RPMI8226 (cell line): ENCODE measurements at regions not wholly inside any gene's neighbourhood (a gene's known extent, or its start where the extent isn't known, plus 50 kb on each side); places are given as distances from the start of the nearest gene placed in this dataset.
"Not testable (repeated sequence)": the region's sequence is repeated elsewhere in the genome, so short reads cannot be mapped to it uniquely, and the experiment has no call there.

Source experiments
- DNase-seq: peaks from one replicate; pipeline ENCODE4 v3.0.0-alpha.2; 2015

GRCh38 chr13:73657821-73658540 is 476.2 kb downstream of the KLF12 start:
- no peak for DNase-seq

GRCh38 chr13:73656863-73657262 is 477.3 kb downstream of the KLF12 start:
- no peak for DNase-seq

GRCh38 chr13:73653688-73654087 is 480.5 kb downstream of the KLF12 start:
- DNase-seq: no peak

GRCh38 chr13:73647417-73647816 is 486.8 kb downstream of the KLF12 start:
- no peak for DNase-seq

- not testable (repeated sequence) for DNase-seq
Observed at GRCh38 chr13:73640476-73641179, 493.6 kb downstream of the KLF12 start.

- DNase-seq: no peak
Observed at GRCh38 chr13:73635166-73635787, 498.9 kb downstream of the KLF12 start.

- no peak for DNase-seq
Observed at GRCh38 chr13:73633817-73634460, 500.3 kb downstream of the KLF12 start.

- DNase-seq: no peak
Observed at GRCh38 chr13:73631411-73631810, 502.8 kb downstream of the KLF12 start.

- DNase-seq: no peak
Observed at GRCh38 chr13:73625562-73626339, 508.5 kb downstream of the KLF12 start.

GRCh38 chr13:73623281-73623680 is 510.9 kb downstream of the KLF12 start:
- no peak for DNase-seq

GRCh38 chr13:73622381-73622780 is 511.8 kb downstream of the KLF12 start:
- no peak for DNase-seq

- DNase-seq: no peak
Observed at GRCh38 chr13:73618275-73618865, 515.8 kb downstream of the KLF12 start.

- no peak for DNase-seq
Observed at GRCh38 chr13:73616861-73617260, 517.3 kb downstream of the KLF12 start.

- no peak for DNase-seq
Observed at GRCh38 chr13:73610799-73611592, 523.2 kb downstream of the KLF12 start.

- DNase-seq: no peak
Observed at GRCh38 chr13:73608711-73609485, 525.3 kb downstream of the KLF12 start.

GRCh38 chr13:73608157-73608516 is 526.1 kb downstream of the KLF12 start:
- no peak for DNase-seq

GRCh38 chr13:73607489-73608156 is 526.6 kb downstream of the KLF12 start:
- DNase-seq: no peak

- no peak for DNase-seq
Observed at GRCh38 chr13:73603646-73604045, 530.6 kb downstream of the KLF12 start.

GRCh38 chr13:73602295-73602694 is 531.9 kb downstream of the KLF12 start:
- no peak for DNase-seq

GRCh38 chr13:73601708-73602107 is 532.5 kb downstream of the KLF12 start:
- no peak for DNase-seq
